GM18511 (cell line): ENCODE measurements at regions not wholly inside any gene's neighbourhood (a gene's known extent, or its start where the extent isn't known, plus 50 kb on each side); places are given as distances from the start of the nearest gene placed in this dataset.
A peak's percentile ranks its signal among the peaks of the same experiment; 100 is the strongest.
"Not testable (repeated sequence)": the region's sequence is repeated elsewhere in the genome, so short reads cannot be mapped to it uniquely, and the experiment has no call there.

Source experiments
- ATAC-seq: cut with Tn5 transposase; IDR thresholded peaks from one replicate; pipeline ENCODE4 v1.9.1; 2021; ENCODE audit warnings: mild to moderate bottlenecking, moderate library complexity; ENCODE audit not compliant: unreplicated experiment

DNA sequence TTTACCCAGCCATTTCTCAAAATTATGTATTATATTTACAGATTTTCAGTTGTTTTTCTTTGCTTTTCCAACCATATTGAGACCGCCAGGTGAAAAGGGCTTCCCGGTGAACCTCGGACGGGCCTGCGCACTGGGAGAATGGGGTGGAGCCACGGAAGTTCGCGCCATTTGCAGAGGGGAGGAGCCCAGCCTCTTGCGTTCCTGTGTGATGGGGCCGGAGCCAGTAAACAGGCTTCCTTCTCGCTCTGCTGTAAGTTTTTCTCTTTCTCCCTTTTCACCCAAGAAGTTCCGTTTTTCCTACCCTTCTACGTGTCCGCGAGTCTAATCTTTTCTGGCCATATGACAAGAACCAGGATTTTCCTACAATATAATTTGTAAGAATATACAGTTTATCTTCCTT lies 1108.8 kb upstream of the SEL1L start:
- peak; percentile 89 for ATAC-seq

DNA sequence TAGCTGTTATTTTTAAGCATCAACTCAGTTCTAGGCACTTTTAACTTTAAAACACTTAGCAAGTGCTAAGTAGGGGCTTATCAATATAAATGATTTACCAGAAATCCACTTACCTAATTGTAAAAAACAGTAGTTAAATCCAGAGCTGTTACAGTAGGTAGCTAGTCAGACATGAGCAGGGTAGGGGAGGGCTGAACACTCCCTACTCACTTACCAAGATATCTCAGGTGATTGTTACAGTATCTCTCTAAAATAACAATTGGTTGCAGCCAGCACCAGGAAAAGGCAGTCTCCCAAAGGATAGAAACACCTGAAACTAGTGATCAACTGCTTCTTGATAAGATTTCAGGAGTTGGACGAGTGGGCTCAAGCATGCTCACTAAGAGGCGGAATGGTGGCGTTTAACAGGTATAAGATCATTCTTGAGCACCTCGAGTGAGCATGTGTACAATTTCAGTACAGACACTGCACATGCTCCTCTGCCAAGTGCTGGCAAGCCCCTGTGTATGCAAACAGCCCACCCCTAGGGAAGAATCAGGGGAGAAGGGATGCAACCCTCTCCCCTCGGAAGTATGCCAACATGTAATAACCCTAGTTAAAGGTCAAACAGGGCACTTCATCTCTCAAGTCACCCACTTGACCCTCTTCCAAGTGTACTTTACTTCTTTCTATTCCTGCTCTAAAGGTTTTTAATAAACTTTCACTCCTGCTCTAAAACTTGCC lies 1113.6 kb upstream of the SEL1L start:
- no peak for ATAC-seq

DNA sequence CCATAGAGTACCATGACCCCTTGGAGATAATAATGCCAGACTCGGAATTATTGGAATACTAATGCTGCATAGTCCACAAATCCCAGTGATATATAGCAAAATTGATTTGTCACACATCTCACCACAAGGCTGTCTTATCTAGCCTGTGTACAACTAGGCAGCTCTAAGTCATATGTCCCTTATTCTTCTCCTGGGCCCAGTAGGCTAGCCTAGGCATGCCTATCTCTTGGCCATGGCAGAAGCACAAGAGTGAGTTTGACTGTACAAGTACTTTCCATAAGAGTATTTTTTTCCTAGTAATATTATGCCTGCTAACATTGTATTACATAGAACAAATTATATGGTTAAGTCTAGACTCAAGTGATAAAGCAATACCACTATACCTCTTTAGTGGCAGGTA lies 1122.1 kb upstream of the SEL1L start:
- no peak for ATAC-seq

DNA sequence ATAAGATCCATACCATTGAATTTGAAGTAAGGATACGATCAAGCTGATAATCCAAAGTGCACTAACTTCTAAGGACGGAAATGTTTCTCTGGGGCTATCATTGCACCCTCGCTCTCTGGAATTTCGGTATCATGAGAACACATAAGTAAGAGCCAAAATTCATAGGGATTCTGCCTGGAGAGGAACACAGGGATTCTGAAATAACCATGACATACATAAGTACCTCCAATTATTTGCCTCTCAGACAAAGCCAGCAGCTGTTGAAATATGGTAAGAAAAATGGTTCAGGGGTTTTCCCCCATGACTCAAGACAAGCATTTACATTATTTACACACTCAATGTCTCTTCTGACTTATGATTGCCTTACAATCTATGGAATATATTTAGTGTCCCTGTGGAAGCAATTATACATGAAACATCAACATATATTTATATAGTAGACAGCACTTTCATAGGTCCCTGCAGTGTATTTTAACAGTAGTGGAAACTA lies 1123.6 kb upstream of the SEL1L start:
- ATAC-seq: no peak

DNA sequence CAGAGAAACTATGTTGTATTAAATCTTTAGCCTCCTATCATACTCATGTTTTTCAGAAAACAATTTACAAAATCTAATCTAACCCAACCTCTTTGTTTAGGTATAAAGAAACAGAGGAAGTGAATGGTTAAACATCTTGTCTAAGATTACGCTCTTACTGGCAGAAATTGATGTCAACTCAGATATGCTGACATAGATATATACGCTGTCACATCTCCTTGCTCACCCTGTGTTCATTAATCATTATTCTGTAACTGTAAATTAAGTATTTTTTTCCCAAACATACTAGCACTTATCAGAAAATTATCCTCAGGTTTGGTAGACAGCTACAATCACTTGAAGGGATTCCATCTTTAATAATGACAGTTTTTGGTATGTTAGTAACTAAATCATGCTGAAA lies 1127.6 kb upstream of the SEL1L start:
- no peak for ATAC-seq

DNA sequence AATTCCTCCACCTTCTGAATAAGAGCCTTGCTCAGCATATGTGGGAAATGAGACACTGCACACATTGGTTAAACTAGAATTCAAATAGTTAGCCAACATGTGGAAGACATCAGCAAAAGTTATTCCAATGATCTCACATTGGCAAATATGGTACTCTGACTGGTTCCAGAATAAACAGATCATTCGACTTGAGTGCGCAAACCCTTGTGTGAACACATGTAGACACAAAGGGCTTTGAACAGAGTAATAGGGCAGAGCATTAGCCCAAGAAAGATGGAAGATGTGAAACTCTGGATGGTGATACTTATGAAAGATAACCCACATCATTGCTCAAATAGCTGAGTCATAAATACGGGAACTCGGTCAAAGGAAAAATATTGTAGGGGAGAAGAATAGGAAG lies 1133.4 kb upstream of the SEL1L start:
- ATAC-seq: no peak

DNA sequence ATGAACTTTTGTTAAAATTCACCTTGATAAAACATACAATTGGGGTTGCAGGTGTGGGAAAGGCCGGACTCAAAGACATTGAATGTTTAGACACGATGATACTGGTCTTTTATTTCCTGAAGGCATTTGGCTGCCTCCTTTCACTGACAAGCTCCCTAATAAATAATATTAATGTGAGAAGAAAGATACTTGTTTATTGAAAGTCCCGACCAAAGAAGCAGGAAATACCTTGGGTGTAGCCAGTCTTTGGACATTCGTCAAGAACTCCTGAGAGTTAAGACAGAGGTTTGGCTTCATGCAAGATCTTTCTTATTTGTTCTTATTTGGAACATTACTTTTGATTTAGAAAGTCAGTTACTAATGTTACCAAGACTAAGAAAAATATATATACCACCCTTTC lies 1133.8 kb upstream of the SEL1L start:
- ATAC-seq: no peak

DNA sequence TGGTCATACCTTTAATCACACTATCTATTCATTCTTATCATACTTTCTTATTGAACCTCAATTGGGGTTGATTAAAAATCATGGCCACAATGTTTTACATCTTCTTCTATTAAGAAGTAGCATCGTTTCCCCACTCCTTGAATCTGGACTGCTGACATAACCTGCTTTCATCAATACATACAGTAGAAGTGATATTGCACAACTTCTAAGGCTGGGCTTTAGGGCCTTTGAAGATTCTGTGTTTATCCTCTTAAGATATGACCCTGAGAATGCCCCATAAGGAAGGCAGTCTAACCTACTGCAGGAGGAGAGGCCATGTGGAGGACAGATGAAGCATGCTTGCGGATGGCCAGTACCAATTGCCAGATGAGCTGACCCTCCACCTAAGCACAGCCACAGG lies 1142.8 kb upstream of the SEL1L start:
- no peak for ATAC-seq

DNA sequence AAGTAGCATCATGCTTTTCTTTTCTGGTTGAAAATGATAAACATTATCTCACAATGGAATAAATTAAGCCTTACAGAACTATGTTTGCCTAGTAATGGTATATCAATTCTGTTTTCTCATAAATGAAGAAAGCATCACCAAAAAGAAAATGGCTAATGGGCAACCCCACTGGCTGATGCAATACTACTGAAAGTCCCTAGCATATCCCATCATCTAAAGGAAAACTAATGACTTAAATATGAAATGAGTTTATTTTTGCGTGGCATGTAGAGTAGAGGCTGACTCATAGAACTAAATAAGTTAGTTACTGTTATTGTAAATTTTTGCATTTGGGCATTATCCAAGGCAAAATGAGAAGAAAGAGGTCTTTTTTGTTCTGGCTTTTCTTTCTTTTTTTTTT lies 1156.3 kb upstream of the SEL1L start:
- ATAC-seq: no peak

DNA sequence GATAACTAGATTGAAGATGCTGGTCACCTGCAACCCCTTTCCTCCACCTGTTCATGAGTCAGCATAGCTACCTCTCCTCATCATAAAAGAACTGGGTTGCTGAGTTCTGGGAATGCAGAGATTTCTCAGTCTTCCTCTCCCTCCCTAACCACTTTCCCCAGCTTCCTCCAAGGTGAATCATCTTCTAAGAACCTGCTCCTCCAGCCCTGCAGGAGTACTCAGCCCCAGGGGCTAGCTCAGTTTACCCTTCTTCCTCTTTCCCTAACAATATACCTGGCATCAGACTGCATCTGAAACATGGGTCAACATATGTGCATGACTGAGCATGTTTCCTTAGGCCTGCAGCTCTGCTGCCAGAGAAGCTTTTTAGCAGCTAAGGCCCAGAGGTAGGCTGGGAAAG lies 1157.5 kb upstream of the SEL1L start:
- ATAC-seq: not testable (repeated sequence)

DNA sequence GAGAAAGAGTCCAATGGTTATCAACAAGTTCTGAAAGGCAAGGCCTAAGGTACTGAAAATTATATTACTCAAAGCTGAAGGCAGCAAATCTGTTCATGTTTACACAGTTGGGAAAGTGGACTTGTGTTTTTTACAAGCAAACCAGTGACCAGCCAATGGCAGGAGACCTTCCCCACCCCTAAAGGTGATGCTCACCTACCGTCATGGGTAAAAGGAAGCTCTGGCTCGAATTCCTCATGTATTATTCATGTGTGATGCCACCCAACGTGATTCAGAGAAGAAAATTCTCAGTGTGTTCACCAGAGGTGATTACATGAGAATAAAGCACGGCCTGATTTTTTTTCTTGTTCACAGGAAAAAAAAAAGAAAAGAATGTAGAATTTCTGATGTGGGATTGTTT lies 1161.2 kb upstream of the SEL1L start:
- no peak for ATAC-seq

DNA sequence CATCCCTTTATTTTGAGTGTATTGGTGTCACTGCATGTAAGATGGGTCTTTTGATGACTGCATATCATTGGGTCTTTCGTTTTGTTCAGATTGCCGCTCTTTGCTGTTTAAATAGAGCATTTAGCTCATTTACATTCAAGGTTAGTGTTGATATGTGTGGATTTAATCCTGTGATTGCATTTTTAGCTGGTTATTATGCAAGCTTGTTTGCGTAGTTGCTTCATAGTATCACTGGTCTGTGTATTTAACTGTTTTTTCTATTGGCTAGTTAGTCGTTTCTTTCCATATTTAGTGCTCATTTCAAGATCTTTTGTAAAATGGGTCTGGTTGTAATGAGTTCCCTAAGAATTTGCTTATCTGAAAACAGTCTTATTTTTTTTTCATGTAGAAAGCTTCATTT lies 1170.6 kb upstream of the SEL1L start:
- ATAC-seq: no peak

DNA sequence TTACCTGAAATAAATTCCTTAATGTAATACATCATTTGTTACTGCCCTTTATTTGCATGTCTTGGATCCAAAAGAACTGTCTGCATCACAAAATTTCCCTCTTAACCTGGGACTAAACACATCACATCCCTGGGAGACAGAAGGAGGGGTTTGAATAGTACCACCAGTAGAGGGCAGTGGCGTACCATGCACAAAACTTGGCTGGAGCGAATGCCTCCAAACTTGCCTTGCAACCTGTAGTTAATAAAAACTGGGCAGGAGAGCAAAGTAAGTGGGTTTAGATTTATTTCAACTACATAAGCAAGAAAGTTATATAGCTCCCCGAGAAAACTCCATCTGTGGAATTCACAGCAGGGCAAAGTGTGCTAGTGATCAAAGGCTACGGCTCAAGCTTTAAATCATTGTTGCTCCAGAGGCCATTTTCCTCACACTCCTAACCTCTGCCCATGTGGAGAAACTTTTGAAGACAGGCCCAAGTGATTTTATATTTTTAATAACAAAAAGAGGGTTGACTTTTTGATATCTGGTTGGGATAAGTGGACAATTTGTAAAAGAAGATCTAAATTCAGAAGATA lies 1176.7 kb upstream of the SEL1L start:
- ATAC-seq: peak; percentile 59

DNA sequence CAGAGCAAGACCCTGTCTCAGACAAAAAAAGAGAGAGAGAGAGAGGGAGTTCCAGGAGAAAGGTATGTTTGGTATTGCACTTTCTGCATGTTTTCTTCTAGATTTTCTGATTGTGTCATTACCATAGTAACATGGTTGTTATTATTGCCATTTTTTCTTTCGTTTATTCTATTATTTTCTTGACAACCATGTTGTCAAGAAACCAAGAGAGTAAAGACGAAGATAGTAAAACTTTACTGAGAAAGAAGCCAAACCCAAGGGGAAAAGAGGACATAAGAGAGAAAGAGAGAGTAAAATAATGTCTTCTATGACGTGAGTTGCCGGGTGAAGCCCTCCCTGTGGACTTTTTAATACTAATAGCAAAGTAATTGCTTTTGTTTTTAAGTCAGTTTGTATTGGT lies 1186.0 kb upstream of the SEL1L start:
- ATAC-seq: no peak

DNA sequence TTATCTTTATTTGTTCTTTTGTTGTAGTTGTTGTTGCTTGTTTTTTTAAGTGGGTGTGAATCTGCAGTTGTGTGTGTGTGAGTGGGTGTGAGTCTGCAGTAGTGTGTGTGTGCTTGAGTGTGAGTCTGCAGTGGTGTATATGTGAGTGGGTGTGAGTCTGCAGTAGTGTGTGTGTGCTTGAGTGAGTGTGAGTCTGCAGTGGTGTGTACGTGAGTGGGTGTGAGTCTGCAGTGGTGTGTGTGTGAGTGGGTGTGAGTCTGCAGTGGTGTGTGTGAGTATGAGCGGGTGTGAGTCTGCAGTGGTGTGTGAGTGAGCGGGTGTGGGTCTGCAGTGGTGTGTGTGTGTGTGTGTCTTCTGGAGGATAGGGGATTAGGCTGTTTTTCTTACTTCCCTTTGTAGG lies 1186.8 kb upstream of the SEL1L start:
- no peak for ATAC-seq

DNA sequence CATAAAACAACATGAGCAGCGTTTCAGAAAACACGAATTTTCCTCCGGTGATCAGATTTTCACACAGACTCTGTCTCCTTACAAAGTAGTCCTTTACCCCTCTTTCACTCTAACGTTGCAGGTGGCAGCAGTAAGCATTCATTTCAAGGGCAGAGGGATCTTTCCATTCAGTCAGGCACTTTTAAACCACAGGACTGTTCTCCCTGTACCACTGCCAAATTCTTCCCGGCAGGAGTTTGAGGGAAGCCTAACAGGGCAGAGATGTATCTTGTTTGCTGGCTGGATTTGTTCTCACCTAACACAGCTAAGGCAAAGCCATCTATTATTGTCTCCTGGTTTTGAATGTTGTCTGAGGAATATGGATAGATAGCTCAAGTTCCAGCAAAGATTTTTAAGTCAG lies 1187.3 kb upstream of the SEL1L start:
- no peak for ATAC-seq

DNA sequence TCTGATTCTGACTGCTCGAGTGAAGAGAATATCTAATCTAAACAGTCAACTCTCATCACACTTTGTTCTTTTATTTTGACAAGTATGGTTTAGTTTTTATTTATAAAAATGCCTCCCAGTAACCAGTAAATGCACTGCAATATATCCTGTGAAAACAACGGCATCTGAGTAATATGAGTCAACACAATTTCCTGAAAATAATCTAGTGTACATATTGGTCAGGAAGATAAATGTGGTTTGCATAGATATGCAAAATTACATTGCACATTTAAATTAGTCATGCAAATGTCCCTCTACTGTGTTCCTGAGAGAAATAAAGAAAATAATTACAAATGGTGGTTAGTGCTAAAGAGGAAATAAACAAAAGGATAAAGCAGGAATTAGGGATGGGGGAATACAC lies 1190.7 kb upstream of the SEL1L start:
- no peak for ATAC-seq

DNA sequence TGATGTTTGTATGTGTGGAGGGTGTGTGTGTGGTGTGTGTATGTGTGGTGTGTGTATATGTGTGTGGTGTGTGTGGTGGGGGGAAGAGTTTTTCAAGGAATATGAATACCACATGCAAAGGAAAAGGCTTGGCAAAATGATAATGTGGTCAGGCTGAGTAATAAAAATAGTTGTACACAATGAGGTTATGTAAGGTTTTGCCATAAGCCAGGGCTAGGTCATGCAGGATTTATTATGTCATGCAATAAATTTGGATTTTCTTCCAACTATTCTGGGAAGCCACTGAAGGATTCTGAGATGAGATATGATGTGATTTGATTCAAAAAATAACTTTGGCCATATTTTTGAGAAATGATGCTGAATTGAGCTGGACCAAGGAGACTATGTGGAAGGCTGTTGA lies 1191.6 kb upstream of the SEL1L start:
- no peak for ATAC-seq

DNA sequence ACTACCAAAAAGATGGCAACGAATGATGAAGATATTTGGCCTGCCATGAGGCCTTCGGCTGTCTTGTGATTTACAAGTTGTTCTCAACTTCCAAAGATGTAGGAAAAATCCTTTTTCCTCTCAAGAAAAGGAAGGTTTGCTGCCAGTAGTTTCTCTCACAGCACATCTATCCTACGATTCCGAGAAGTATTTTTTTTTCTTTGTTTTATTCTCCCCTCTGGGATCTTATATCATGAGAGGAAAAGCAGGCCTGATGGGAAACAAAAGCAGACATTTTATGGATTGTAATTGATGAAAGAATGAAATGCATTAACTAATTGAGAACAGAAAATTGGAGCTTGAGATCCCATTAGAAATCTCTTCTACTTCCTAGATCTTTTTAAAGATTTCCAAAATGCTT lies 1197.9 kb upstream of the SEL1L start:
- no peak for ATAC-seq

DNA sequence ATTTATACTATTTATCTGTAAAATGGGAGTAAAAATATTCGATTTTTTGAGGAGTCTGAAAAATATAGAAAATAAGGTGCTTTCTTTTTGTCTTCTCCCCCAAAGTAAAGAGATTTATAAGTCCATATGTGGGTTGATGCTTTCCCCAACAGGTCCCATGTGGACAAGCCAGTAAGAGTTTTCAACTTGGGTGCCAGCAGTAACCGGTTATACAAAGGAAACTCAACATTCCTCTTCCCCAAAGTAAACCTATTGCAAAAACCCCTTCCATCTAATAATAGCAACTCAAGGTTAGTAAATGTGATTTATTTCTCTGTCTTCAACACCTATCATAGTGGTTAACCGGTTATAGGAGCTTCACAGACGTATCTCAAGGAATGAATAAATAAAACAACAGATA lies 1206.9 kb upstream of the SEL1L start:
- ATAC-seq: no peak

DNA sequence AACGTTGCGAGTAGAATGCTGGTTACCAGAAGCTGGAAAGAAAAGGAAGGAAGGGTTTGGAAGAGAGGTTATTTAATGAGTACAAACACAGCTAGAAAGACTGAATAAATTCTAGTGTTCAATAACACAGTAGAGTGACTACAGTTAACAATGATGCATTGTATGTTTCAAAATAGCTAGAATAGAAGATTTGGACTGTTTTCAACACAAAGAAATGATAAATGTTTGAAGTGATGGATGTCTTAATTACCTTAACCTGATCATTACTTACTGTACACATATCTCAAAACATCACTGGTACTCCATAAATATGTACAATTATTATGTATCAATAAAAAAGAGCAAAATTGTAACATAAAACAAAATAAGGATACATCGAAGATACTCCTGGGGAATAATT lies 1221.8 kb upstream of the SEL1L start:
- no peak for ATAC-seq

DNA sequence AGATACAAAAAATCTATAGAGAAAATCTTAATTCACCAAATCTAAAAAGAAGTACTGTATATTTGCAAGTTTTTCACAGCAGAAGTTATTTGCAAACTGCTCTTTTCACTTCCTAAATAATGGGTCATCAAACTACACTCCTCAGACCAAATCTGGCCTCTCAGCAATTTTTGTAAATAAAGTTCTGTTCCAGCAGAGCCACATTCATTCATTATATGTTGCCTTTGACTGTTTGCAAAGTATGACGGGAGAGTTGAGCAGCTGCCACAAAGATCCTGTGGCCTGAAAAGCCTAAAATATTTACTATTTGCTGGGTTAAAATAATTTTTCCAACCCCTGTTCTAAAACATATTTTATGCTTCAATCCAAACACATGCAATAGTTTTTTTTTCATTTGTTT lies 1222.3 kb upstream of the SEL1L start:
- ATAC-seq: no peak

DNA sequence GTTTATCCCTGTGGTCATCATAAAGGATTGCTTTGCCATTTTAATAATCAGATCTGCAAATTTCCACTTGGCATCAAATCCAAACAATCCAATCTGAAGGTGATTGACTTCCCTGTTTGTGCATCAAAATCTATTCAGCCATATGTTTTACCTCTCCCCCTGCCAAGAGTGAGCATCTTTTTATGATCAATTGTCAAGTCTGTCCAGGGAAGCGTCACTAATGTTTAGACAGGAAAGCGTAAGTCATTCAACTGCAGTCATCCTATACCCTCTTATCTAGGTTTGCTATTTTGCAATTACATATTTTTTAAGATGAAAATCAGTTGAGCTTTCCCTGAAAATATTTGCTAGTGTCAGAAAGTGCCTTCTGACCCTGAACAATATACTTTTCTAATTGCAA lies 1224.1 kb upstream of the SEL1L start:
- ATAC-seq: no peak
